K562 (cell line): ENCODE measurements at regions not wholly inside any gene's neighbourhood (a gene's known extent, or its start where the extent isn't known, plus 50 kb on each side); places are given as distances from the start of the nearest gene placed in this dataset.

Experiments used
- GABPB1 ChIP-seq: sonication (generic); formaldehyde crosslinking; IDR thresholded peaks from 2 replicates; pipeline ENCODE4 v1.8.0; 2022; ENCODE audit warnings: mild to moderate bottlenecking, missing genetic modification reagents
- PRPF4 ChIP-seq: fragments of 200-400 bp; formaldehyde crosslinking; IDR thresholded peaks from one replicate; pipeline ENCODE4 v1.6.1; 2017; ENCODE audit warnings: low read length, low read depth, mild to moderate bottlenecking; ENCODE audit not compliant: insufficient read depth, poor library complexity, severe bottlenecking
- PTTG1 ChIP-seq: fragments of 450-650 bp; IDR thresholded peaks from 2 replicates; pipeline ENCODE4 v1.6.1; 2016; ENCODE audit warnings: low read depth, mild to moderate bottlenecking, missing genetic modification characterization, missing compliant biosample characterization
- SETDB1 ChIP-seq: IDR thresholded peaks from one replicate; pipeline ENCODE4 v1.6.1; 2012; ENCODE audit warnings: low read length, control low read depth, inconsistent platforms
- ZNF717 ChIP-seq: fragments of 250-450 bp; sonication (Bioruptor Pico); IDR thresholded peaks from 2 replicates; pipeline ENCODE4 v1.5.0; 2021
- ZNF830 ChIP-seq: fragments of 250-450 bp; sonication (Bioruptor Pico); IDR thresholded peaks from 2 replicates; pipeline ENCODE4 v1.5.0; 2021; ENCODE audit warnings: mild to moderate bottlenecking

DNA sequence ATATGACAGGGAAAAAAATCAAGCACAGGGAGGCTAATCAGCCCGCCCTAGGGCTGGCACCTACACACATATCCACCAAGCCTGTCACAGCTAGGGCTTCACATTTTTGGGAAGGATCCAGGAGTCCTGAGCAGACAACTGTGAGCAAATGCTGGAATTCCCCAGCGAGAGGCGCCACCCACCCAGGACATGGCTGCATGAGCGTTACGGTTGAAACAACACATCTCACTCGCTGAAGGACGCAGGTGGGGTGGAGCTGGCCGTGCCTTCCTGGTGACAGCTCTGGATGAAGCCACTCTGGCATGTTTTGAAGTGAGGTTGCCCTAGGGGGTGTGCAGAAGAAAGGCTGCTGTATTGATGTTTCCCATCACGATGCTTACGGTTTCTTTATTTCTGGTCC is 315.1 kb upstream of the EEF2KMT start:
- TF ChIP-seq ZNF830 (CRISPR knock-in tag) (no peak), PTTG1 (no peak), PRPF4 (no peak), GABPB1 (CRISPR knock-in tag) (no peak), SETDB1 (no peak), ZNF717 (CRISPR knock-in tag) (no peak)
